GM19463 (cell line): ENCODE measurements at regions not wholly inside any gene's neighbourhood (a gene's known extent, or its start where the extent isn't known, plus 50 kb on each side); places are given as distances from the start of the nearest gene placed in this dataset.
"Not testable (repeated sequence)": the region's sequence is repeated elsewhere in the genome, so short reads cannot be mapped to it uniquely, and the experiment has no call there.

Experiments
- ATAC-seq: cut with Tn5 transposase; IDR thresholded peaks from one replicate; pipeline ENCODE4 v1.9.1; 2021; ENCODE audit warnings: mild to moderate bottlenecking, moderate library complexity; ENCODE audit not compliant: unreplicated experiment

- no peak for ATAC-seq
These were observed 176.5 kb downstream of the PSMG1 start for GRCh38 chr21:39006571-39007311.

GRCh38 chr21:39005502-39005787 lies 177.8 kb downstream of the PSMG1 start:
- no peak for ATAC-seq

GRCh38 chr21:39004634-39005501 lies 178.4 kb downstream of the PSMG1 start:
- ATAC-seq, result no peak

DNA sequence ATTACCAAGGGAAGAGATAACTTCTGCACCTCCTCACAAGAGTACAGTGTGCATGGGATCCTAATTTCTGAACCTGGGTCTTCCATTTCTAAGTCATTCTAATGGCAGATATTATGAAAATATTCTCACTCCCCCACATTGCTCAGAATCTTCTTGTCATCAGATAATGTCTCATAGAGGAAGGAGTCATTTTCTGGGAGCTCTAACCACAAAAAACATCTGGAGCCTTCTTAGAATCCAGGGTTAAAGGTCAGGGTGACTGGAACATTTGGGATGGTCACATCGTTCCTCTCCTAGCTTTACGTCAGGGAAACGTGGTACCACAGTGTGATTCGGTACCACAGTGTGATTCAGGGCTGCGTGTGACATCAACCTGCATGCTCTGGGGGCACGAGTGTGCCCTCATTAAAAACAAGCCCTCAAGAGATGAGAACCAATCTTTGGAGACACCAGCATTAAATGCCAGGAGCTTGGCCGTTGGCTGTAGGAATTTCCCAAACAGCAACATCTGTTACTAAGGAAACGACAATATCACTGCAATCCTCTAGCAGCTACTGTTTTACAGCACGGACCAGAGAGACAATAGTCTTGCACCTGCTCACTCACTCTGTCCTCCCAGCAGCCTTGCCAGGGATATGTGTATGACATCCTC lies 179.1 kb downstream of the PSMG1 start:
- no peak for ATAC-seq

DNA sequence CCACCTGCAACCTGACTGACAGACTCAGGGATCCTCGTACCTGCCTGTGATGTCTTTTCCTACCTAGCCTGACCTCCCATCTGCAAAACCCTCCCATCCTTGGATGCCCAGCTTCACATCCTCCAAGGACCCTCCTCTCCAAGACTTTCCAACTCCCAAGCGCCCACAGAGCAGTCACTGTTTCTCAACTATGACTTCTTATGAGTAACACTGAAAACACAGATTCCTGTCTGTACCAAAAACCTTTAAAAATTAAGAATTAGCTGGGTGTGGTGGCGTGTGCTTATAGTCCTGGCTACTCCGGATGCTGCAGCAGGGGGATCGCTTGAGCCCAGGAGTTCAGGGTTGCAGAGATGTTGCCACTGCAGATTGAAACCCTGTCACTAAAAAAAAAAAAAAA lies 181.9 kb downstream of the PSMG1 start:
- no peak for ATAC-seq

DNA sequence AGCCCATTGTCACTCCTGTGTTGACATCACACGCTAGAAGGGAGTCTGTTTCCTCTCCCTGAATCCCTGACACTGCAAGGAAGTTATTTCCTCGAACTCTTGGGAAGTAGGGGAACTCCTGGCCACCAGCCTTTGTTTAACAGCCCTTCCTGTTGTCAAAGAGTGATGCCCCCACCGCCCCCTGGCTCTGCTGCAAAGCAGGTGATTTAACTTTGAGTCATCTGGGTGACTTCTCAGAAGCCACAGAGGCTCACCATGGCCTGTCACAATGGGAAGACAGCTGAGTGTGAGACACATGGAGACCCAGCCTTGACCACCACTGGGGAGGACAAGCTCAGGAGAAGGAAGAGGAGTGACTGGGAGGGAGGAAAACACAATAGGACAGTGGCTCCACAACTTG lies 182.8 kb downstream of the PSMG1 start:
- ATAC-seq, result no peak

DNA sequence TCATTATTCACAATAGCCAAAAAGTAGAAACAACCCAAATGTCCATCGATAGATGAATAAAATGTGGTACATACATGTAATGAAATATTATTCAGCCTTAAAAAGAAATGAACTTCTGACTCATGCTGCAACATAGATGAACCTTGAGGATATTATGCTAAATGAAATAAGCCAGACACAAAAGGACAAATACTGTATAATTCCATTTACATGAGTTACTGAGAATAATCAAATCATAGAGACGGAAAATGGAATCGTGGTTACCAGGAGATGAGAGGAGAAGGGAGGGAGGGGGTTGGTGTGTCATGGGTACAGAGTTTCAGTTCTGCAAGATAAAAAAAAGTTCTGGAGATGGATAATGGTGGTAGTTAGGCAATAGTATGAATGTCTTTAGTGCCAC lies 184.1 kb downstream of the PSMG1 start:
- ATAC-seq, result no peak

GRCh38 chr21:38998281-38998680 lies 185.0 kb downstream of the PSMG1 start:
- ATAC-seq, result not testable (repeated sequence)

- ATAC-seq, result not testable (repeated sequence)
These were observed 185.4 kb downstream of the PSMG1 start for GRCh38 chr21:38997843-38998175.

DNA sequence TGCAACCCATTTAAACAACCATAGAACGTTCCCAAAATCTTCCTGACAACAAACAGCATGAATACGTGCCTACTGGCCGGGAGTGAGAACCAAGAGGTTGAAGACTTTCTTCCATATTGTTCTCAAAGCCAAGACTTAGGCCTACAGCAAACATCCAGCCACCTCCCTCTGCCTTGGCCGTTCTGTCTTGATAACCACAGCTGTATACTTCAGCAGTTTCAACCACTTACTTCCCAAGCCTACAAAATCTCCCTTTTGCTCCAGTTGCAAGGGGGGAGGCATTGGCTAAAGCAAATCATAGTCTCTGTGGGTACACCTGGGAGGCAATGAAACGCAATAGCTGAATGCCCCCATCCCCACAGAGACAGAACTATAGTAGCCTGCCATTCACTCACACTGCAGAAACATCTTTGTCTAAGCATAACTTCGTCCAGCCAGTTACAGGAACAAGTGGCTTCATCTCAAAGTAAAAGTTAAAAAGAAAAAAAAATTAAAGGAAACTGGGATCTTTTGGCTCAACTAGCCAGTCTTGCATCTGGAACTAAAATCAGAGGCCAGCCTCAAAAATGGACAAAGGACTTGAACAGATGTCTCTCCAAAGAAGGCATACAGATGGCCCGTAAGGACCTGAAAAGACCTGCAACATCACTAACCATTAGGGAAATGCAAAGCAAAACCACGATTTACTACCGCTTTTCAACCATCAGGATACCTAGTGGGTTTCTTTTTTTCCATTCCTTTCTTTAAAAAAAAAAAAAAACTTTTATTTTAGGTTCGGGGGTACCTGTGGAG lies 186.0 kb downstream of the PSMG1 start:
- no peak for ATAC-seq

DNA sequence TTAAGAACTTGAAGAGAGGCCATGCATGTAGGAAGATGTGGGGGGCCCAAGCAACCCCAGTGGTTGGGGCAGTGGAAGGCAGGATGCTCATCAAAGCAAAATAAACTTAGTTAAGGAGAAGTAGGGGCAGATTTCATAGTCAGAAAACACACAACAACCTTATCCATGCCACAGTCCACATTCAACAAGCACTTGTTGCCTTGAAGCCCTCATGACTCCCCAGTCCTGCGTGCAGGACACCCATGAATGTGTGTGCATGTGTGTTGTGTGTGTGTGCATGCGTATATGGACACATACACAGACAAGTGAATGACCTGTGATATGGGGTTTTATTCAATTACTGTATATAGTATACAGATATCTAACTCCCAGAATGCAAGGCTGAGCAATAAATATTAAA lies 186.9 kb downstream of the PSMG1 start:
- no peak for ATAC-seq

- no peak for ATAC-seq
These were observed 187.5 kb downstream of the PSMG1 start for GRCh38 chr21:38995731-38996130.

DNA sequence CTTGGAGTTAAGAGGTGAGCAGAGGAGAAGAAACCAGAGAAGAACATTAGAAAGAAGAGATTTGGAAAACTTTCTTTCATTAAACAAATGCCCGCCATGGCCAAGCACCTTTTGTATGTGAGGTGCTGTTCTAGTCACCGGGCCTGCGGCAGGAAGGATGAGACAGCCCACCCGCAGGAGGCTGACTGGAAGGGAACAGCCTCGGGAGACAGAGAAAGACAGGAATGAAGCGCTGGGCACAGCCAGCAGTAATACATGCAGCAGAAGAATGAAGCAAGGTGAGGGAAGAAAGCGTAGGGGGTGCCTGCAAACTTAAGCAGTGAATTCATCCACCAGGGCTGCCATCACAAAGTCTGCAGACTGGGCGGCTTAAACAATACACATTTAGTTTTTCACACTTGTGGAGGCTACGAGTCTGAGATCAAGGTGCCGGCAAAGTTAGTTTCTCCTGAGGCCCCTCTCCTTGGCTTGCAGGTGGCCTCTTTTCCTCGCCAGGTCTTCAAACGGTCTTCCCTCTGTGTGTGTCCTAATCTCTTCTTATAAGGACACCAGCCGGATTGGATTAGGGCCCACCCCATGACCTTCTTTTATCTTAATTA lies 188.1 kb downstream of the PSMG1 start:
- no peak for ATAC-seq

- no peak for ATAC-seq
These were observed 188.3 kb downstream of the ETS2 start for GRCh38 chr21:38994042-38994441.

DNA sequence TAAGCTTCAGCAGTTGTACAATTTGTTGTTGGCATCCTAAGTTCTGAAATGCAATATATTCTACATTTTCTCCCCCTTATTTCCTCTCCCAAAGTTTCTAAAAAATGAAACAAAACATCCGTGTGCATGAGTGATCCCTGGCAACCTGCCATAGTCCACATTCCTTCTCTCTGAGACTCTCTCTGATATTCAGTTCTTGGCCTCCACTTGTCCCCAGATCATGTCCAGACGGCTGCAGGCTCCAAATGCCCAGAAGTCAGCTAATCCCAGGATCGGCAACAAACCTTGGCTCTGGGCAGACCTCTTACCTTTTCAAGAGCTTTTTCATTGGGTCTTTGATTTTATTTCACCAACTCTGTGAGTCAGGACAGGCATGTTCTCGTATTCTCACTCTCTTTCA lies 187.8 kb downstream of the ETS2 start:
- ATAC-seq, result no peak

DNA sequence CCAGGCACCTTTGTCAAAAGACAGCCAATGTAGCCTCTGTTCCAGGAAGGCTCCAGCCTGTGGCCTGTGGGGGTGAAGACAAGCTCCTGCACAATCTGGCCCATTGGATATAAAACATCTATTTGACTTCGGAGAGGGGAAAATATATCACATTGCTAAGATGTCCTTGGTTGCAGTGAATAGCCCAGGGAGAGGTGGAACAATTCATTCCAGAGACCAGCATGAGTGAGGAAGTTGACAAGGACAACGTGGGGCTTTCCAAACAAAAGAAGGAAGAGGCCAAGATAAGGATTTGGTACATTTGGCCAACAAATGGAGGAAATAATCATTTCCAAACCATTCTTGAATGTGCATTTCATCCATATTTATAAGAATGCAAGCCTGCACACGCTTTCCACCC lies 187.0 kb downstream of the ETS2 start:
- ATAC-seq, result no peak

DNA sequence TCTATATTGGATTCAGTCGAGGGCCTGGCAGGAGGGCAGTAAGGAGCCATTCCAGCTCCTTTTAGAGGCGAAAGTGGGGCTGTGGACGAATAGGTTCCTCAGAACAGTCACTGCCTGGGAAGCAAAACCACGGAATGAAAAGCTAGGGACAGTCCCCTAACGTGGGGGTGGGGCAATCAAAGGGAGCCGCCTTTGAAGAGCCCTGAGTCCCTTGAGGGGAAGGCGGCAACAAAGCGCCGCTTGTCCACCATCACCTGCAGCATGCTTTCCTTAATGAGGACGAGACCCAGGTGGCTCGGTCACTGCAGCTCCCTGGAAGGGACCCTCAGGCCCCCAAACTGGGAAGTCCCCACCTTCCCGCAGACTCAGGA lies 184.7 kb downstream of the ETS2 start:
- no peak for ATAC-seq

GRCh38 chr21:38989745-38990423 lies 184.2 kb downstream of the ETS2 start:
- ATAC-seq, result no peak

GRCh38 chr21:38989379-38989744 lies 183.6 kb downstream of the ETS2 start:
- no peak for ATAC-seq
